Kidney glomerular epithelial cell (primary cell): ENCODE measurements at regions not wholly inside any gene's neighbourhood (a gene's known extent, or its start where the extent isn't known, plus 50 kb on each side); places are given as distances from the start of the nearest gene placed in this dataset.

Experiments
- DNase-seq: peaks from one replicate; lab custom pipeline; 2025; lab: John Stamatoyannopoulos, UW

DNA sequence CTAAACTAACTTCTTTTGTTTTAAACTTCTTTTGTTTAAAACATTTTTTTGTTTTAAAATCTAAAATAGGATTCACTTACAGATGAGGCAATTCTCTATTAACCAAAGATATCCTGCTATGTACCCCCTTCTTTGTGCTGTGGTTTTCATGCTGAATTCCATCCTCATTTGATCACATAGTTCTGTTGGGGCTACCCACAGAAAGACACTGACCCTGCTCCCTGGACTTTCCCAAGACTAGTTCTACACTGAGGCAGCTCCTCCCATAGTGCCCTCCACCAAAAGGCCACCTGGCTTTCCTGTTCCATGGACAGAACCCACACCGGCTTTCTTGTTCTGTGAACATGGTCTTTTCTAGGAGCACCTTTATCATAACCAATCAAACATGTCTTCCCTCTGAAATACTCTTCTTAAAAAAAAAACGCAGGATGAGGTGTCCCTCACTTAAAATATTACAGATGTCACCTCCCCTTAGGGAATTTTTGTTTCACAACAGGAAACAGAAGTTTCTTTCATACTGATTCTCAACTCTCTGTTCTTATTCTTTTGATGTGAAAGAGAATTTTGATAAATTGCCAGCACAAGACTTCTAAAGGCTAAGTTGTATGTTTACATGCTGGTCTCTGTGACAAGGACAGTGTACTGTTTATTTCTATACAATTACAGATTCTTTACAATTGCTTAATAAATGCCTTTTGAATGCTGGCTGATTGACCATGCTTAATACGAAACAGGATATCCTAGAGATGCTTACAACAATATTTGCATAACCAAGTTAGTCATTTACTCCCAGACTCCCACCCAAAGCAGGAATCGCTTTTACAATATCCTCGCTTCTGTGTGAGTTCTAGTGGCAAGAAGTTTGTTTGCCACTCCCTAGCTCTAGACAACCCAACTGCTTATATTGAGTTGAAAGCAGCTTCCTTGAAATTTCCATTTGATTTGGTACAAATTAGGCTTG, 300.4 kb downstream of the DTWD2 start:
- peak; percentile 70 for DNase-seq

DNA sequence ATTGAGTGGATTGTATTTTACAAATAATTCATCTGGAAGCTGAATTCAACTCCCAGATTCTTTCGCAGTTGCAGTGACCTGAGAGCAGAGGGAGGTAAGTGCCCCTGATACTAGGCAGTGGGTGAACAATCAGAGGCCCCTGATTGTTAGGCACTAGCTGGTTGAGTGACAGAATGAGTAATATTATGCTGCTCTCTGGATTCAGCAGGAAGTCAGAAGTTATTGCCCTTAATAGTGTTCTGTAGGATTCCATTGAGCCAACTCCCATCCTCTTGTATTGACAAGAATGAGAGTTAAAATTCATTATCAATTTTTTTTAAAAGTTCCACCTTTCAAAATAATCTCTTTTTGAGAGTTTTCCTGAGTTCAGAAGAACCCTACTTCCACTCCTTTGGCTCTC, 301.2 kb downstream of the DTWD2 start:
- DNase-seq: peak; percentile 26

- no peak for DNase-seq
Observed at GRCh38 chr5:118681655-118682054, 306.7 kb downstream of the DTWD2 start.

GRCh38 chr5:118679264-118679940, 308.9 kb downstream of the DTWD2 start:
- no peak for DNase-seq

GRCh38 chr5:118678746-118679145, 309.6 kb downstream of the DTWD2 start:
- no peak for DNase-seq

- no peak for DNase-seq
Observed at GRCh38 chr5:118675247-118675646, 313.1 kb downstream of the DTWD2 start.

- DNase-seq: no peak
Observed at GRCh38 chr5:118657576-118657975, 330.8 kb downstream of the DTWD2 start.

GRCh38 chr5:118653872-118654271, 334.5 kb downstream of the DTWD2 start:
- no peak for DNase-seq

DNA sequence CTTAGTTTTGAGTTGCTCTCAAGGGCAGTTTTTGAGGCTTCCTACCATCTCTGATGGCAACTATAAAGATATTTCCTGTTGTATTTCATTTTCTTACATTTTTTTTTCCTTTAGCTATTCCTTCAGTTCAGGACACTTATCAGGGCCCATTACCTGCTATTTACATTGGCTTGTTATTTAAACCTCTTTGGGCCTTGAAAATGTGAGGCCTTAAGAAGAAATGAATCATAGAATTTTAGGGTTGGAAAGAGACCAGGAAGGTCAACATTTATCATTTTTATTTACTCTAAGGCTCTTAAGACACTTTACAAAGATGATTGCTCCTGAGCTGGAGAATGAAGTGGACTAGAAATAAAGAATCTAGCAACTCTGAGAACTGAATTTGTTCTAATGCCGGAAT, 335.2 kb downstream of the DTWD2 start:
- no peak for DNase-seq

GRCh38 chr5:118651002-118651401, 337.3 kb downstream of the DTWD2 start:
- no peak for DNase-seq

- no peak for DNase-seq
Observed at GRCh38 chr5:118647587-118647986, 340.8 kb downstream of the DTWD2 start.

- DNase-seq: no peak
Observed at GRCh38 chr5:118646917-118647316, 341.4 kb downstream of the DTWD2 start.

GRCh38 chr5:118637947-118638670, 350.2 kb downstream of the DTWD2 start:
- no peak for DNase-seq

DNA sequence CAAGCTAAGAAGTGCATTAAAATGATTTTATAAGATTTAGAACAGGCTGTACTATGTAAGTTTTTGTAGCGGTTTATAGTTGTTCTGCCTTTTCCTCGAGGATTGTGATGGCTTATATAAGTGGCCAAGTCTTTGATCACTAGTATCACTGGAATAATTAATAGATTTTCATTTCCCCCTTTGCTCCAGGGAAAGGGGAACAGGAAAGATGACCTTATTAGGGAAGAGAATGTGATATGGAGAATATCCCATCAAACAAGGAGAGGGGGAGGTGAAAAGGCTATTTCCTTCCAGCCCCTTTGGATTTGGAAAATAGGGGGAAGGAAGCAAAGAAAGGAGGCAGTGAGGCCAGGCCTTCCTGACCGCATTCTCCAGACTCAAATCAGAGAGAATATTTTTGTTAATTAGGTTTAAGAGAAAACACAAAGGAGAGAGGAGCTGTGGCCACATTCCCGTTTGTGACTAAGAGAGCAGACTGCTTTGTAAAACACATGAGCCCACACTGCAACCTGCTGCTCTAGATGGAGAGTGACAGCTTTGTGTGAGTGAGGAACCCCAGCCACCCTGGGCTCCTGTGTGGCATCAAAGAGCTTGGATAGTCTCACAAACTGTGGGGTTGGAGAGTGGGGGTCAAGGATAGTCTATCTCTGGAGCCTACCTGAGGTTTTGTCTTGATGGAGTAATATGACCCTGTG, 359.5 kb downstream of the DTWD2 start:
- DNase-seq: no peak

DNA sequence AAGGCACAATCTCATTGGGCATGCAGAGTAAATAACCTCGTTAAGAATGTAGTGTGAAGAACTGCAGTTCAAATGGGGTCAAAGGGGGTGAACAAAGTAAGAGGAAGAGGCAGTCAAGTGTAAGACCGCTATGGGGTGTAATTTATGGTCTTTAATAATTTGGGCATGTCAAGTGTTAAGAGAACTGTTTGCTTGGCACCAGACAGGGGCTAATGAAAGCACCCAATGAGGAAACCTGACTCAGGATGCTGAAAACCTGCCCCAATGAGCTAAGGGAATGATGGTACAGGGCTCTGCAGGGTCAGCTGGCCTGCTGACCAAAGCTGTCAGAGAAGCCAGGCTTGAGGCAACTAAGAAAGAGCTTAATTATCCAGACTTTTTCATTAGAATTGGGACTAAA, 368.1 kb downstream of the DTWD2 start:
- DNase-seq: no peak

DNA sequence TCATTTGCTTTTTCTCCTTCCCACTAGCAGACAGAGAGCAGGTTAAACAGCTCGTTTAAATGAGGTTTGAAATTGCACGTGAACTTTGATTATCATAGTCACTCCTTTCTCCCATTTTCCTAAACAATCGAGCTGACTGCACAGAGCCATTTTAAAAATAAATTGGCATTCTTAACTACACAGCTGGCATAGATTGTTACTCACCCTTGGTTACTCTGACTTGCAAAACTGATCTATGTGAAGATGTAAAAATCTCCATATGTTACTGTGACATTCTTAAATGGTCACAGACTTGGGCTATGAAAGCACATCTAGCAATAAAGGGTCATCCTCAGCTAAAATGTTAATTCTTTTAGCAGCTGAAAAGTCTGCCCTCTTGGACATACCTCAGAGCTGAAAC, 368.5 kb downstream of the DTWD2 start:
- DNase-seq: no peak

- DNase-seq: no peak
Observed at GRCh38 chr5:118616281-118616680, 372.1 kb downstream of the DTWD2 start.

GRCh38 chr5:118614731-118615456, 373.5 kb downstream of the DTWD2 start:
- DNase-seq: no peak

DNA sequence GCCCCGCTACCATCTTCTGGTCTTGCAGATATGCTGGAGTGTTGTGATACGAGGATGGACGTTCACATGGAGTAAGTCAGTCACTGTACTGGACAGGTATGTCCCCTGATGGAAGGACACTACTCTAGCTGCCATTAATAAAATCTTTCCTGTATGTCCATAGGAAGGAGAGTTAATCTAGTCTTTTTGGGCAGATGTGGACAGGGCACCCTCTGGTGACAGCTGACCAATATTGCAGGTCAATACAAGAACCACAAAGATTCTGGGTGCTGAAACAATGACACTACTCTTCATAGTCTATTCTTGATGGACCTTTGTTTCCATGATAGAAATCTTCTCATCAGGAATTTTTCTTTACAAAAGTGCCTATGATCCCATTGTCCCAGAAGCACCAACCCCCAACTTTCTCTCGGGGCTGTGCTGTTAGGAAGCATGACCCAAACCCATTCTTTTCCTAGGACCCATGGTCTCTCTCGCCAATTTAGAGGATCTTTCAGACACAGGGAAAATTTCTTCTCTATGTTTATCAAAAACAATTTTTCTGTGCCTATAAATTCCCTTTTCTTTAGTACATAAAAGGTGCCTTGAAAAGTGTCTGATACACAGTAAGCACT, 376.9 kb downstream of the DTWD2 start:
- DNase-seq: no peak

GRCh38 chr5:118606940-118607339, 381.4 kb downstream of the DTWD2 start:
- DNase-seq: no peak

DNA sequence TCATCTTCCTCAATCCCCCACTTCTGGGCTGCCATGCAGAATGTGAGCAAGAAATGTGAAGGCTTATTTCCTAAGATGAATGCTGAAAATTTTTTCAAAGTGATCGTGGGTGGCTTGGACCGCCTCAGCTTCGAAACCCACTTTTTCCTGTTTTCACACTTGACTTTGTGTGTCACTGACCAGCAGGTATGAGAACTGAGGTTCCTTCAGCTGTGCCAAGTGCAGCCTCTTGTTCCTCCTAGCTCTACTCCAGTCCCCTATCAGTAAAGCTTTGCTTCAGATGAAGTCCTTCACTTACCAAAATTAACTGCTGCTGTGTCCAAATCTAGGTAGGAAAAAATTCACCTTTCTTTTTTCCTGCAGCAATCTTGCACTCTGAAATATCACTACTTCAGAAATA, 382.6 kb downstream of the DTWD2 start:
- no peak for DNase-seq
